AG09319 (cell line): ENCODE measurements at regions not wholly inside any gene's neighbourhood (a gene's known extent, or its start where the extent isn't known, plus 50 kb on each side); places are given as distances from the start of the nearest gene placed in this dataset.

ENCODE experiments used
- DNase-seq: peaks from one replicate; pipeline ENCODE4 v3.0.0-alpha.2; 2010; ENCODE audit warnings: low read depth; ENCODE audit errors: extremely low read depth
- TF ChIP-seq, protein P1 (sequence below): IDR thresholded peaks from 2 replicates; pipeline ENCODE4 v1.5.1; 2011; ENCODE audit warnings: low read depth, mild to moderate bottlenecking, inconsistent platforms, low read length, moderate library complexity

DNA sequence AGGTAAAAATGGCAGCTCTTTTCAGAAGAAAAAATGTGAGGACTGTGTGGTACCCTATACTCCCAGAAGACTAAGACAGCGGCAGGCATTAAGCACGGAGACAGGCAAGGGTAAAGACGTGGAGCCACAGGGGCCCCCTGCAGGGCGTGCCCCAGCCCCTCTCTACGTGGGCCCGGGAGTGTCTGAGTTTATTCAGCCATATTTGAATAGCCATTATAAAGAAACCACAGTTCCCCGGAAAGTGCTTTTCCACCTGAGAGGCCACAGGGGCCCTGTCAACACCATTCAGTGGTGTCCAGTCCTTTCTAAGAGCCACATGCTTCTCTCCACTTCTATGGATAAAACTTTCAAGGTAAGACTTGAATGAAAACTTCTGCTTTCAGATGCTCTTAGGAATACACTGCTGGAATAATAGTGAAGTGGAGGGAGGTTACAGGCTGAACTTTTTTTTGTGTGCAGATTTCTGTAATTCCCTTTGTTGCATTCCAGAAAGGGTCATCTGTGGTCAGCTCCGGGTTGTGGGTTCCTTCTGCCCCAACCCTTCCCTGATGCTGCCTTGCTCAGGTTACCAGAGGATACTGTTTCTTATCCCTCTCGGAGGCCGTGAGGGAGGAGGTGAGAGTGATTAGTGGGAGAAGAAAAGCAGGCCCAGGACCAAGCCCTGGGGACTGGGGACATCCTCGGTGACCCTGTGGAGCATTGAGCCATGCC, 58.4 kb downstream of the SLC25A47 start:
- TF ChIP-seq, protein P1, sequence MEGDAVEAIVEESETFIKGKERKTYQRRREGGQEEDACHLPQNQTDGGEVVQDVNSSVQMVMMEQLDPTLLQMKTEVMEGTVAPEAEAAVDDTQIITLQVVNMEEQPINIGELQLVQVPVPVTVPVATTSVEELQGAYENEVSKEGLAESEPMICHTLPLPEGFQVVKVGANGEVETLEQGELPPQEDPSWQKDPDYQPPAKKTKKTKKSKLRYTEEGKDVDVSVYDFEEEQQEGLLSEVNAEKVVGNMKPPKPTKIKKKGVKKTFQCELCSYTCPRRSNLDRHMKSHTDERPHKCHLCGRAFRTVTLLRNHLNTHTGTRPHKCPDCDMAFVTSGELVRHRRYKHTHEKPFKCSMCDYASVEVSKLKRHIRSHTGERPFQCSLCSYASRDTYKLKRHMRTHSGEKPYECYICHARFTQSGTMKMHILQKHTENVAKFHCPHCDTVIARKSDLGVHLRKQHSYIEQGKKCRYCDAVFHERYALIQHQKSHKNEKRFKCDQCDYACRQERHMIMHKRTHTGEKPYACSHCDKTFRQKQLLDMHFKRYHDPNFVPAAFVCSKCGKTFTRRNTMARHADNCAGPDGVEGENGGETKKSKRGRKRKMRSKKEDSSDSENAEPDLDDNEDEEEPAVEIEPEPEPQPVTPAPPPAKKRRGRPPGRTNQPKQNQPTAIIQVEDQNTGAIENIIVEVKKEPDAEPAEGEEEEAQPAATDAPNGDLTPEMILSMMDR, result no peak
- no peak for DNase-seq

- TF ChIP-seq, protein P1, result no peak
- no peak for DNase-seq
Measured at GRCh38 chr14:100382106-100382455, 58.9 kb downstream of the SLC25A47 start.

DNA sequence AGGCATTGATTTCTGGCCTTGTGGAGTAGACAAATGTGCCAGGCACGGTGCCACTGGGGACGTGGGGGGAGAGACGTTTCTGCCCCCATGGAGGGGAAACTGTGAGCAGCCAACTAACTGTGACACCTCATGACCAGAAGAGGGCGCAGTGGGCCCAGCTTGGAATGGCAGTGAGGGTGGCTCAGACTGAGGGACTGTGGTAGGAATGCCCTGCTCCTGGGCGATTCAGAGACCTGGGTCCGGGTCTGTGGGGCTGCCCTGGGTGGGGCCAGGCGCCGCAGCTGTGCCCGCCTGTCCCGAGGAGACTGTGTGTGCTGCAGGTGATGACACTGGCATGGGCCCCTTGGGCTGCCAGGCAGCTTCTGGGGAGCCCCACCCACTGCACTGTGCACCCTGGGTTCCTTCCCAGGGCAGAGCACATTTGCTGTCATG, 60.6 kb downstream of the SLC25A47 start:
- DNase-seq, result no peak
- TF ChIP-seq, protein P1, result peak; percentile 87

DNA sequence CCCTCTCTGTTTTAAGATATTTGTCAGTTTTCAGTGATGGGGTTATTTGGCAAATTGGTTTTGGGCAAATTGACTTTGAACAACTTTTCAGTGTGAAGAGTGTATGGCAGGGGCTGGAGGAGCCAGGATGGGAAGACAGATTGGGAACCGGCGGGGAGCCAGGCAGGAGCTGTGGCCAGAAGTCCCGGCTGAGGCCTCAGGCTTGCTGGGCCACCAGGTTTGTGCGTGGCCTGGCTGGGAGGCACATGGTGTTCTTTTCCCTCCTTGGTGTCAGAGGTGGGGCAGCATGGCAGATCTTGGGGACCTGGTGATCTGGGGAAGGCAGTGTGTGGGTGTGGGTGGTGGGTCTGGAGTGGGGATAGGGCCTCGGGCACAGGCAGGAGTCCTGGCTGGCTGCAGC, 61.1 kb downstream of the SLC25A47 start:
- DNase-seq, result no peak
- TF ChIP-seq, protein P1, result no peak

- no peak for DNase-seq
- TF ChIP-seq, protein P1, result peak; percentile 49
Measured at GRCh38 chr14:100384819-100385813, 62.0 kb downstream of the SLC25A47 start.

- TF ChIP-seq, protein P1, result no peak
- no peak for DNase-seq
Measured at GRCh38 chr14:100386121-100386520, 63.0 kb downstream of the SLC25A47 start.

DNA sequence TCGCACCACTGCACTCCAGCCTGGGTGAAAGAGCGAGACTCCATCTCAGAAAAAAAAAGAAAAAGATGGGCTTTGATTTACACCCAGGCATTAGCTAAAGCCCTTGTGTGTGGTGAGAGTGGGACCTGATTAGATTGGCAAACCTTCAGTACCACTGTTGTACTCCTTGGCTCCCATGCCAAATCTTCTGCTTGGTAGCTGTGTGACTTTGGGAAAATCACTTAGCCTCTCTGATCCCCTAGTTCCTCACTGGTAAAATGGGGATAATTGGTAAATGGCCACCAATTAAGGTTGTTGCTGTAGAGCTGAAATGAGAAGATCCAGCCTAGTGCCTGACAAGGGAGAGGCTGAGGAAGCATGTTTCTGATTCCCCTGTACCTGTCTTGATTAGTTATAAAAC, 63.7 kb downstream of the SLC25A47 start:
- DNase-seq, result no peak
- TF ChIP-seq, protein P1, result no peak
